HCT116 (cell line): ENCODE measurements at regions not wholly inside any gene's neighbourhood (a gene's known extent, or its start where the extent isn't known, plus 50 kb on each side); places are given as distances from the start of the nearest gene placed in this dataset.

Experiments used
- ATAC-seq: fragments of 200-7000 bp; cut with Tn5 transposase; 2 replicates; pipeline ENCODE4 v1.9.1; 2020; ENCODE audit warnings: mild to moderate bottlenecking, moderate library complexity
- BruUV-seq: library from RNA; stranded (reverse); fragments of 400-500 nt; replicated peaks from 2 replicates; lab custom pipeline; 2021; lab: Mats Ljungman, UMichigan
- CTCF ChIA-PET: fragments of 300-600 bp; sonication (Branson Sonifier 250); formaldehyde crosslinking; loops from one replicate; lab custom pipeline; 2021; ENCODE audit warnings: antibody characterized with exemption; lab: Charles Lee
- POLR2A ChIA-PET: fragments of 300-600, 350-600 bp; sonication (Branson Sonifier 250); formaldehyde crosslinking; loops from one replicate; lab custom pipeline; 2021; ENCODE audit warnings: antibody characterized with exemption; lab: Charles Lee
- RAD21 ChIA-PET, 2 experiments: fragments of 300-600 bp; sonication (Branson Sonifier 250); formaldehyde crosslinking; loops; one replicate each; lab custom pipeline; 2023; ENCODE audit warnings: low total read pairs in 2 of 2; ENCODE audit not compliant: uncharacterized antibody in 2 of 2, unreplicated experiment in 2 of 2, low non-redundant PET in 1 of 2; lab: Charles Lee
- DNase-seq: peaks from one replicate; pipeline ENCODE4 v3.0.0-alpha.2; 2010; ENCODE audit warnings: low read depth, low spot score
- H2AFZ ChIP-seq: fragments of 200-600 bp; shearing (Covaris generic), sonication (generic); 2 replicates; pipeline ENCODE4 v1.6.1; 2017; ENCODE audit warnings: low read depth, mixed run types, mixed read lengths, antibody characterized with exemption, low read length; ENCODE audit not compliant: poor library complexity, severe bottlenecking
- H3K27ac ChIP-seq: 2 replicates; pipeline ENCODE4 v1.5.1; 2012; ENCODE audit warnings: low read depth, low read length
- H3K27me3 ChIP-seq: fragments of 200-600 bp; sonication (generic); 2 replicates; pipeline ENCODE4 v1.6.1; 2016; ENCODE audit warnings: mixed run types, low read length, mixed read lengths; ENCODE audit not compliant: insufficient read depth
- H3K36me3 ChIP-seq, 2 experiments: fragments of 200-500 bp in 1 of 2; fragments of 200-600 bp in 1 of 2; sonication (Bioruptor generic) in 1 of 2; sonication (generic) in 1 of 2; 2 replicates each; pipeline versions ENCODE4 v1.5.1 to v1.6.1; 2014 to 2016; ENCODE audit warnings: low read length in 2 of 2, inconsistent platforms in 1 of 2, mixed read lengths in 1 of 2, mixed run types in 1 of 2; ENCODE audit not compliant: insufficient read depth in 2 of 2, control insufficient read depth in 1 of 2
- H3K4me1 ChIP-seq, 2 experiments: fragments of 200-600 bp in 1 of 2; sonication (generic) in 1 of 2; 2 replicates each; pipeline versions ENCODE4 v1.5.1 to v1.6.1; 2012 to 2017; ENCODE audit warnings: low read length in 2 of 2, inconsistent platforms in 1 of 2, mild to moderate bottlenecking in 1 of 2, mixed read lengths in 1 of 2, mixed run types in 1 of 2, moderate library complexity in 1 of 2; ENCODE audit not compliant: insufficient read depth in 2 of 2, control insufficient read depth in 1 of 2
- H3K4me2 ChIP-seq: fragments of 200-600 bp; sonication (generic); 2 replicates; pipeline ENCODE4 v1.6.1; 2017; ENCODE audit warnings: mixed run types, low read length, mixed read lengths
- H3K4me3 ChIP-seq, 2 experiments: fragments of 200-600 bp in 1 of 2; sonication (generic) in 1 of 2; replicated peaks in 1 of 2; 2 replicates each; pipeline ENCODE4 v1.5.1; 2011 to 2016; ENCODE audit warnings: low read length in 2 of 2, control low read depth in 1 of 2, low read depth in 1 of 2, mild to moderate bottlenecking in 1 of 2, mixed read lengths in 1 of 2, mixed run types in 1 of 2
- H3K79me2 ChIP-seq: fragments of 200-600 bp; sonication (generic); 2 replicates; pipeline ENCODE4 v1.6.1; 2017; ENCODE audit warnings: mild to moderate bottlenecking, mixed run types, low read length, moderate library complexity, mixed read lengths; ENCODE audit not compliant: insufficient read depth
- H3K9ac ChIP-seq: fragments of 200-600 bp; sonication (generic); 2 replicates; pipeline ENCODE4 v1.6.1; 2016; ENCODE audit warnings: low read length, mixed read lengths
- H3K9me2 ChIP-seq: fragments of 200-600 bp; sonication (generic), shearing (Covaris generic); 2 replicates; pipeline ENCODE4 v1.6.1; 2017; ENCODE audit warnings: mixed run types, mild to moderate bottlenecking, moderate library complexity; ENCODE audit not compliant: insufficient read depth
- H3K9me3 ChIP-seq, 2 experiments: fragments of 200-500 bp in 1 of 2; fragments of 200-600 bp in 1 of 2; sonication (Bioruptor generic) in 1 of 2; sonication (generic) in 1 of 2; 2 replicates each; pipeline ENCODE4 v1.6.1; 2014 to 2017; ENCODE audit warnings: low read length in 2 of 2, mixed read lengths in 2 of 2, inconsistent platforms in 1 of 2, low read depth in 1 of 2, mild to moderate bottlenecking in 1 of 2, mixed run types in 1 of 2, moderate library complexity in 1 of 2; ENCODE audit not compliant: control insufficient read depth in 1 of 2, insufficient read depth in 1 of 2
- H4K20me1 ChIP-seq: fragments of 200-600 bp; sonication (generic), shearing (Covaris generic); 2 replicates; pipeline ENCODE4 v1.6.1; 2017; ENCODE audit warnings: mixed run types, mild to moderate bottlenecking, moderate library complexity; ENCODE audit not compliant: insufficient read depth
- CBX3 ChIP-seq: IDR thresholded peaks from 2 replicates; pipeline ENCODE4 v1.6.1; 2012; ENCODE audit warnings: low read depth
- EGR1 ChIP-seq: IDR thresholded peaks from 2 replicates; pipeline ENCODE4 v1.6.1; 2012; ENCODE audit warnings: low read depth
- EZH2 ChIP-seq: fragments of 200-600 bp; sonication (generic); IDR thresholded peaks from 2 replicates; pipeline ENCODE4 v1.6.1; 2017; ENCODE audit warnings: antibody characterized with exemption, mixed run types
- EZH2phosphoT487 ChIP-seq: fragments of 200-600 bp; IDR thresholded peaks from 2 replicates; pipeline ENCODE4 v1.6.1; 2018; ENCODE audit warnings: antibody characterized with exemption, borderline replicate concordance
- JUND ChIP-seq: IDR thresholded peaks from 2 replicates; pipeline ENCODE4 v1.6.1; 2012
- POLR2AphosphoS5 ChIP-seq: IDR thresholded peaks from 2 replicates; pipeline ENCODE4 v1.6.1; 2011; ENCODE audit warnings: mild to moderate bottlenecking, low read depth, low read length, moderate library complexity
- RAD21 ChIP-seq: IDR thresholded peaks from 2 replicates; pipeline ENCODE4 v1.6.1; 2012; ENCODE audit warnings: low read depth, mild to moderate bottlenecking
- REST ChIP-seq: IDR thresholded peaks from 2 replicates; pipeline ENCODE4 v1.6.1; 2012; ENCODE audit warnings: low read depth
- SIN3A ChIP-seq: IDR thresholded peaks from 2 replicates; pipeline ENCODE4 v1.6.1; 2012; ENCODE audit warnings: low read depth
- SP1 ChIP-seq: IDR thresholded peaks from 2 replicates; pipeline ENCODE4 v1.6.1; 2012; ENCODE audit warnings: low read depth
- TCF7L2 ChIP-seq: IDR thresholded peaks from 2 replicates; pipeline ENCODE4 v1.7.0; 2011; ENCODE audit warnings: borderline replicate concordance, inconsistent platforms; ENCODE audit not compliant: insufficient read depth, insufficient read length; ENCODE audit errors: extremely low read depth
- YY1 ChIP-seq: IDR thresholded peaks from 2 replicates; pipeline ENCODE4 v1.6.1; 2011; ENCODE audit warnings: low read length, low read depth, moderate library complexity, mild to moderate bottlenecking; ENCODE audit not compliant: insufficient replicate concordance; ENCODE audit errors: extremely low read depth
- ZNF274 ChIP-seq: fragments of 200-500 bp; sonication (Bioruptor generic); IDR thresholded peaks from 2 replicates; pipeline ENCODE4 v1.6.1; 2014; ENCODE audit warnings: mild to moderate bottlenecking, low read depth, low read length, inconsistent platforms
- intact Hi-C: fragments of 100-400 bp; cut with micrococcal nuclease; formaldehyde crosslinking; loops from 2 replicates; pipeline ENCODE4 v1.10.0; 2022
- TF ChIP-seq, protein P1 (sequence below): IDR thresholded peaks from 2 replicates; pipeline ENCODE4 v1.6.1; 2011; ENCODE audit warnings: mild to moderate bottlenecking, low read length, moderate library complexity; ENCODE audit not compliant: insufficient replicate concordance; ENCODE audit errors: extremely low read depth
- TF ChIP-seq, protein P2 (sequence below): IDR thresholded peaks from 2 replicates; pipeline ENCODE4 v1.6.1; 2012
- TF ChIP-seq, protein P3 (sequence below), 3 experiments: fragments of 200-600 bp in 1 of 3; sonication (generic) in 1 of 3; IDR thresholded peaks in 2 of 3; conservative IDR thresholded peaks in 1 of 3; 2 replicates each; pipeline ENCODE4 v1.5.1; 2012 to 2017; ENCODE audit warnings: low read depth in 2 of 3, low read length in 2 of 3, antibody characterized with exemption in 1 of 3, borderline replicate concordance in 1 of 3, control low read depth in 1 of 3, mild to moderate bottlenecking in 1 of 3, mixed read lengths in 1 of 3, mixed run types in 1 of 3, moderate library complexity in 1 of 3; ENCODE audit not compliant: insufficient read depth in 1 of 3
- TF ChIP-seq, protein P4 (sequence below): IDR thresholded peaks from 2 replicates; pipeline ENCODE4 v1.6.1; 2012

- no TSS peak for BruUV-seq
- CTCF ChIA-PET, result no interaction called here
- POLR2A ChIA-PET, result interaction anchor here (0.5 kb wide), 1 partner anchor 52 kb away, joined by 3 read pairs; no protein-coding TSS in a partner anchor
These were observed 182.3 kb upstream of the LINGO1 start for GRCh38 chr15:77815015-77815414.

More at GRCh38 chr15:77815015-77815414, 182.3 kb upstream of the LINGO1 start:
- Histone ChIP-seq H3K79me2 (no peaks in the 10 kb centered on the region), H3K9ac (no peak overlapping the region), H3K27me3 (no peaks in the 10 kb centered on the region), H3K9me3 (no peaks in the 10 kb centered on the region), H2AFZ (no peak overlapping the region), H3K36me3 (no peaks in the 10 kb centered on the region), H3K9me2 (no peaks in the 10 kb centered on the region), H3K4me1 (peaks cover 0 to 3% of the 10 kb centered on the region in 2 experiments; a peak in 1 of 4 replicates), H3K27ac (no peak overlapping the region), H3K4me2 (no peak overlapping the region), H3K4me3 (no peak overlapping the region), H4K20me1 (no peaks in the 10 kb centered on the region)
- ATAC-seq, result no peak
- RAD21 ChIA-PET, result no interaction called here
- DNase-seq, result no peak
- TF ChIP-seq EZH2phosphoT487, result no peak
- TF ChIP-seq, protein P1, sequence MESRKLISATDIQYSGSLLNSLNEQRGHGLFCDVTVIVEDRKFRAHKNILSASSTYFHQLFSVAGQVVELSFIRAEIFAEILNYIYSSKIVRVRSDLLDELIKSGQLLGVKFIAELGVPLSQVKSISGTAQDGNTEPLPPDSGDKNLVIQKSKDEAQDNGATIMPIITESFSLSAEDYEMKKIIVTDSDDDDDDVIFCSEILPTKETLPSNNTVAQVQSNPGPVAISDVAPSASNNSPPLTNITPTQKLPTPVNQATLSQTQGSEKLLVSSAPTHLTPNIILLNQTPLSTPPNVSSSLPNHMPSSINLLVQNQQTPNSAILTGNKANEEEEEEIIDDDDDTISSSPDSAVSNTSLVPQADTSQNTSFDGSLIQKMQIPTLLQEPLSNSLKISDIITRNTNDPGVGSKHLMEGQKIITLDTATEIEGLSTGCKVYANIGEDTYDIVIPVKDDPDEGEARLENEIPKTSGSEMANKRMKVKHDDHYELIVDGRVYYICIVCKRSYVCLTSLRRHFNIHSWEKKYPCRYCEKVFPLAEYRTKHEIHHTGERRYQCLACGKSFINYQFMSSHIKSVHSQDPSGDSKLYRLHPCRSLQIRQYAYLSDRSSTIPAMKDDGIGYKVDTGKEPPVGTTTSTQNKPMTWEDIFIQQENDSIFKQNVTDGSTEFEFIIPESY, result no peak
- no peak for TF ChIP-seq EZH2
- TF ChIP-seq, protein P2, sequence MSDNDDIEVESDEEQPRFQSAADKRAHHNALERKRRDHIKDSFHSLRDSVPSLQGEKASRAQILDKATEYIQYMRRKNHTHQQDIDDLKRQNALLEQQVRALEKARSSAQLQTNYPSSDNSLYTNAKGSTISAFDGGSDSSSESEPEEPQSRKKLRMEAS, result no peak
- TF ChIP-seq, protein P3, sequence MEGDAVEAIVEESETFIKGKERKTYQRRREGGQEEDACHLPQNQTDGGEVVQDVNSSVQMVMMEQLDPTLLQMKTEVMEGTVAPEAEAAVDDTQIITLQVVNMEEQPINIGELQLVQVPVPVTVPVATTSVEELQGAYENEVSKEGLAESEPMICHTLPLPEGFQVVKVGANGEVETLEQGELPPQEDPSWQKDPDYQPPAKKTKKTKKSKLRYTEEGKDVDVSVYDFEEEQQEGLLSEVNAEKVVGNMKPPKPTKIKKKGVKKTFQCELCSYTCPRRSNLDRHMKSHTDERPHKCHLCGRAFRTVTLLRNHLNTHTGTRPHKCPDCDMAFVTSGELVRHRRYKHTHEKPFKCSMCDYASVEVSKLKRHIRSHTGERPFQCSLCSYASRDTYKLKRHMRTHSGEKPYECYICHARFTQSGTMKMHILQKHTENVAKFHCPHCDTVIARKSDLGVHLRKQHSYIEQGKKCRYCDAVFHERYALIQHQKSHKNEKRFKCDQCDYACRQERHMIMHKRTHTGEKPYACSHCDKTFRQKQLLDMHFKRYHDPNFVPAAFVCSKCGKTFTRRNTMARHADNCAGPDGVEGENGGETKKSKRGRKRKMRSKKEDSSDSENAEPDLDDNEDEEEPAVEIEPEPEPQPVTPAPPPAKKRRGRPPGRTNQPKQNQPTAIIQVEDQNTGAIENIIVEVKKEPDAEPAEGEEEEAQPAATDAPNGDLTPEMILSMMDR (IDR thresholded peaks at IDR 0.05 in 2 of 3, conservative IDR thresholded peaks at IDR 0.05 in 1 of 3; ENCODE audit: borderline replicate concordance in 1 of 3, insufficient read depth in 1 of 3, low read depth in 2 of 3, low read length in 2 of 3), result no peak
- TF ChIP-seq SP1, result no peak
- TF ChIP-seq REST, result no peak
- no peak for TF ChIP-seq TCF7L2
- TF ChIP-seq POLR2AphosphoS5, result no peak
- TF ChIP-seq CBX3, result no peak
- TF ChIP-seq EGR1, result no peak
- no peak for TF ChIP-seq ZNF274
- TF ChIP-seq JUND, result no peak
- TF ChIP-seq RAD21, result no peak
- TF ChIP-seq YY1, result no peak
- no peak for TF ChIP-seq SIN3A
- TF ChIP-seq, protein P4, sequence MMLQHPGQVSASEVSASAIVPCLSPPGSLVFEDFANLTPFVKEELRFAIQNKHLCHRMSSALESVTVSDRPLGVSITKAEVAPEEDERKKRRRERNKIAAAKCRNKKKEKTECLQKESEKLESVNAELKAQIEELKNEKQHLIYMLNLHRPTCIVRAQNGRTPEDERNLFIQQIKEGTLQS, result no peak
- intact Hi-C loops, result no loop called here
